RPMI8226 (cell line): ENCODE measurements at regions not wholly inside any gene's neighbourhood (a gene's known extent, or its start where the extent isn't known, plus 50 kb on each side); places are given as distances from the start of the nearest gene placed in this dataset.

ENCODE experiments used
- DNase-seq: peaks from one replicate; pipeline ENCODE4 v3.0.0-alpha.2; 2015

DNA sequence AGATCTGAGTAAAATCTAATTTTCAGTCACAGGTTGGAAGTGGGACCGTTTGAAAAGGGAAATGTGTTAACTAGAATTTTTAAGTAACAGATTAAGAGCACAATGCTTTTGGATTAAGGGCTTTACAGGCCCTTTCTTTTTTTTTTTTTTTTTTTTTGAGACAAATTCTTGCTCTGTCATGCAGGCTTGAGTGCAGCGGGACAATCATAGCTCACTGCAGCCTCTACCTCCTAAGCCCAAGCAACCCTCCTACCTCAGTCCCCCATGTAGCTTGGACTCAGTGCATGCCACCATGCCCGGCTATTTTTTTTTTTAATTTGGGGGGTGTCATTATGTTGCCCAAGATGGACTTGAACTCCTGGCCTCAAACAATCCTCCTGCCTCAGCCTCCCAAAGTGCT lies 363.7 kb downstream of the LIG4 start:
- DNase-seq = no peak

DNA sequence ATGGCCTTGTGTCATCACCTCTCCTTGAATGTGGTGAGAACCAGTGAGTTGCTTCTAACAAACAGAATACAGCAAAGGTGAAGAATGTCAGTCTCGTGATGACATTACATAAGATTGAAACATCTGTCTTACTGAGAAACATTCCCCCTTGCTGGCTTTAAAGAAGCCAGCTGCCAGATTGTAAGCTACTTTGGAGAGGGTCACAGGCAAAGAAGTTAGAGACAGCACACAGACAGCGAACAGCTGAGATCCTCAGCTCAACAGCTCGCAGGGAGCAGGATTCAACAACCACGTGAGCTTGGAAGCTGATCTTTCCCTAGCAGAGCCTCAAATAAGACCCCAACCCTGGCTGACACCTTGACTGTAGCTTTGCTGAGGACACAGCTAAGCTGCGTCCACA lies 367.9 kb downstream of the LIG4 start:
- DNase-seq = no peak

DNA sequence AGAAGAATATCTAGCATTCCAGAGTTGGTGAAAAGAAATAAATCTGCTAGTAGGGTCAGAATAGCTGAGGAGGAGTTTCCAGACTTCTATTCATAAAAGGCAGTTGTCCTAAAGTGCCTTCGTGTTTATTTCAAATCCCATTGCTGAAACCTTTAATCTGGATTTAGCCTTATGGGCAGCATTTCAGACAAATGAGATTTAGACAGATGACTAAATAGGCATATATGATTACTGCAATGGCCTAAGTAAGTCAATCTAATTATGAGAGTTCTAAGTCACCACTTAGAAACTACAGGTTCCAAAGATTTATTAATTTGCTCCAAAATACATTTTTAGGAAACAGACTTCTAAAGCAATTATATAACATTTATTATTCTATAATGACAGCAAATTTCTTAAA lies 368.7 kb downstream of the LIG4 start:
- DNase-seq = no peak

DNA sequence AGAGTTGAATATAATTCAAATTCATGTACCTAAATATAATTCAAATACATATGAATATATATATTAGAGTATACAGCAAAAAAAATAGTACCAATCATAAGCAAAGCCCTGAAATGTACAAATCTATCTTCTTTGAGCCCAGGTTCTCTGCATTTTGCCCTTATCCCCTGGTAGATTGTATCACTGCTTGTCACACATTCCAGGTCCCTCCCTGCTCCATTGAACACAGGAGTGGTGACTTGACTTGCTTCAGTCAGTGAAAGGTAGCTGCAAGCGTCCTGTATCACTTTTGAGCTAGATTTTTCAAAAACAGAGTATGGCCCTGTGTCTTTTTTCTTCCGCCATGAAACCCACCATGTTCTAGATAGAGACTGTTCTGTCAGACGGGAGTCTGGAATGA lies 369.4 kb downstream of the LIG4 start:
- DNase-seq = no peak

DNA sequence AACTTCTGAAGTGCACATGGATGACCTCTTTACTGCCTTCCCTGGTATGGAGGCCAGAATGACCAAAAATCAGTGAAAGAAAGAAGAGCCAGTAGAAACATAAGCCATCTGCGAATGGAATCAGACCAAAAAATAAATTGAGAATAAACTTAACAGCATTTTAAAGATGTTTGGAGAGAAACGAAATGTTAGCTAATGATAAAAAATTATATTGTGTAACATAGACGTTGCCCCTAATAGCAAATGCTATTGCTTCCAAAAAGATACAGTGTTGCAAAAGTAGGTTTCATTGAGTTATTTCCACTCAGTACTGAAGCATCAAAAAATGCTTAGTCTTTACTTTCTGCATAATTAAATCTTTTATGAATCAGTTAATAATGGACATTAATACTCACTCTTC lies 371.7 kb downstream of the LIG4 start:
- no peak for DNase-seq

DNA sequence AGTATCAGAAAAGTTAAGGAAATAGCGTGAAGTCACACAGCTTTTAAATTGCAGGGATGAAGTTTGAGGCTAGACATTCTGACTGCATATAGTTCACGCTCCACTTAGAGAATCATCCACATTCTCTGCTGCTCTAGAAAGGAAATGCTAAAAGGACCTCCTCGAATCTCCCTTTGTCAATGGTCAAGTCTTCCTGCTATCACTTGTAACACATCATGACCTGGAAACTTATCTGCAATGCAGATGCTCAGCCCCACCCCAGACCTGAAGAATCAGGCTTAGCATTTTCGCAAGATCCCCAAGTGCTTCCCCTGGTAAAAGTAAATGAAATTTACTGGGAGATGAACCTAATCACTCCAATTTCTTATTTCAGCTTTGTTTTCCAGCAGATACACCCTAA lies 372.1 kb downstream of the LIG4 start:
- no peak for DNase-seq

DNA sequence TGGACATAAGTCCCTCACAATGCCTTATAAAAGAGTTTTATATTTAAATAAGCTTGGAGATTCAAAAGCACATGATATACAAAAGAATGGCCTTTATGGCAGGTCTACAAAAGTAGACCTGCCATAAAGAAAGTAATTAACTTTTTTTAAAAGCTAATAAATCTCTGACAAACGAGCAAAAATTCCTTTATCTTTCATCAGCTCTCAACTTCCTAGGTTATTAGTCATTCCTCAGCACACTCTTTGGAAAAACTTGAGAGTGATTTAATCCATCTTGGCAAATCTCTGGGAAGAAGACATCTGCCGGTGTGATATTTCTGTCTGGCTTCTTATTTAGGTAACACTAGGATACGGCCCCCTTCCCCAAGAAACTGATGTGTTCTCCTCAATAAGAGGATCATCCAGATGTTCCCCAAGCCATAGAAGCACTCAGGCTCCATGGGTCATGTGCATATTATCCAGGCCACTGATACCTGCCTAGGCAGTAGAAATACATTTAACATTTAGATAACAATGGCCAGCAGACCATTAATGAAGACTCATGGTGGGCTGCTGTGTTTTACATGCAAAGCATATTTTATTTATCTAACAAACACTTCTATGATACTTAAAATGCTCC lies 372.7 kb downstream of the LIG4 start:
- DNase-seq = no peak

DNA sequence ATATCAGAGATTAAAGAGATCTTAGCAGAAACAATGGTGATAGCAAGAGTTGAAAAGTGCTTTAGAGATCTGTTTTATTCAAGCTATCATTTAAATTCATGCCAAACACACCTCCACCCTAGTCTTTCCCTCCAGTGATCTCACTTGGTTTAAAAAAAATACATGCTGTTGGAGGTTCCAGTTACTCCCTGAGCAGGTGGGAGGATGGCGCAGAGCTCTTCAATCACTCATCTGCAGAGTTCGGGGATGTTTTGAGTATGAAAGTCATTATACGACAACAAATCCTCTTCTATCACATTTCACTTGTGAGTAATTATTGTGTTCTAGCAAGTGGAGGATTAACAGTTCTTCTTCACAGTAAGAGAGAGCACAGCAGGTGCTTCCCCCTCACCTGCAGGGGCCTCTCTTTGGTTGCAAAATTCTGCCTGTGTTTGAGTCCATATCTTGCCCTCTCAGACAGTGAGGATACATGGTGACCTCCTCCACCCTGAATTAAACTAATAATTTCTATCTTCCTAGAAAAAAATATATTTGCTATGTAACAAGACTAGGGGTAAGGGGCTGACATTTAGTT lies 376.7 kb downstream of the LIG4 start:
- no peak for DNase-seq

DNA sequence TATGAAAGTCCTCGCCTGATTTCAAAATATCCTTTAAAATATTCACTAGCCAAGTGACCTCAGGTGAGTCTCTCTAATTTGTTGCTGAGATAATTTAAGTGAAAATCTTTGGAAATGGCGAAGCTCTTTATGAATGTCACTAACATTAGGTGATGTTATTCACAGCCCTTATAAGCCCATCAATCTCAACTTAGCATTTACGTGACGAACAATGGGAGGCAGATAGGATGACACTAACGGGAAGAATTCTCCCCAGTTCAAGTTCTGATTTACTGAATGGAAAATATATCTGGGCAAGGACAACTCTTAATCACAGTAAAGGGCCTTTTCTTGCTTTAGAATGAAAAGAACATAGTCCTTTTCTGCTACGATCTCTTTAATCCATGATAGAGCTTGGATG lies 378.7 kb downstream of the LIG4 start:
- DNase-seq = no peak

DNA sequence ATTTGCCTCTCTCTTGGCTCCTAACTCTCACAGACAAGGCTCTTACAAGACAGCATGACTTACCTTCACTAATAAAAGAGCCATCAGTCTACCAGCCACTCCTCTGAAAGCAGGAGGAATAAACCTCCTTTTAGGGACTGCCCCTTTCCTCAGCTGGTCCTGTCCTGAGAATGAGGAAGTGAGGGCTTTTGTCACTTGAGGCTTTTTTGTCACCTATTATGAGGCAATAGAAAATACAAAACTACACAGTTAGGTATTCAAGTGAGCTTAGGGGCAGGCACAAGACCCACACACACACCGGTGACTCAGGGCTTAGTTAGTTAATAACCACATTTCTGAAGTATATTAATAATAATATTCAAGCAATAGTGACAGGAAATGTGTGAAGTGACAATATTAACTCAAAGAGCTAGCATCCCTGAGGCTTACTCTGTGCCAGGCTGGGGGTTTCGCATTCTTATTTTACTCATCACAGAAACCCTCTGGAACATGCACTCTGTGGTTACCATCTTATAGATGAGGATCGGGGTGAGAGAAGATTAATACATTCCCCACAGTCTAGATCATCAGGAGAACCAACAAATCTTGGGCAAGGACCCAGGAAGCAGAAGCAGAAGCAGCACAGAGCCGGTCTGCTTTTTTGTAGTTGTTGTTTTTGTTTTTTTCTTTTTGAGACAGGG lies 379.9 kb downstream of the LIG4 start:
- no peak for DNase-seq

DNA sequence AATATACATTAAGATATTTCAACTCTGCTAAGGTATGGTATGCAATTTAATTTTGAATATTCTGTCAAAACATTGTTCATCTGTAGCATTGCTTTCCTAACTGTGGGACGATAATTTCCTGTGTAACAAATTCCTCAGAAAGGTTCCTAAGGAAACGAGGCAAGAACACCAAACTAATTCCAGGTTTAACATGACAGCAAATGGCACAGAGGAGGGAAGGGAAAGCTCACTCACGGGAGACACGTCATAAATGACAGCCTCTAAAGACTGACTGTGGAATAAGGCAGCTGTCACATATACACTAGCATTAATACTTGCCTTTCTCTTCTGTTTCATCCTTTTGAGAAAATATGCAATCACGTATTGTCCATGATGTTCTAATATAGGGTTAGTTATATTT lies 380.6 kb downstream of the LIG4 start:
- no peak for DNase-seq

DNA sequence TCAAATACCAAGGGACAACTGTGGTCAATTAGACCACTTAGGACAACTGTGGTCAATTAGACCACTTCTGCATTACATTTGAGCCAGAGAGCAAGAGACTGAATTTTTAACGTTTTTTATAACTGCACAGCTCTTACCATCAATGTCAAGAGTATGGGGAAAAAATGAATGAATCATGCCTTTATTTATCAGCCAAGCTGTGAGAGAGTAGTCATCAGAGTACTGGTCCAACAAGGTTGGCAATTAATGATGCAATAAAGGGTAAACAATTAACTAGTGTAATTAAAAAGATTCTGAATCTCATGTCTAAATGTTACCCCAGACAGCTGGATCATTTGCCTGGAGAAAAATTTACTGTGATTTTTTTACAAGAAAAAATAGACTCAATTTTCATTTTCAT lies 381.1 kb downstream of the LIG4 start:
- no peak for DNase-seq

DNA sequence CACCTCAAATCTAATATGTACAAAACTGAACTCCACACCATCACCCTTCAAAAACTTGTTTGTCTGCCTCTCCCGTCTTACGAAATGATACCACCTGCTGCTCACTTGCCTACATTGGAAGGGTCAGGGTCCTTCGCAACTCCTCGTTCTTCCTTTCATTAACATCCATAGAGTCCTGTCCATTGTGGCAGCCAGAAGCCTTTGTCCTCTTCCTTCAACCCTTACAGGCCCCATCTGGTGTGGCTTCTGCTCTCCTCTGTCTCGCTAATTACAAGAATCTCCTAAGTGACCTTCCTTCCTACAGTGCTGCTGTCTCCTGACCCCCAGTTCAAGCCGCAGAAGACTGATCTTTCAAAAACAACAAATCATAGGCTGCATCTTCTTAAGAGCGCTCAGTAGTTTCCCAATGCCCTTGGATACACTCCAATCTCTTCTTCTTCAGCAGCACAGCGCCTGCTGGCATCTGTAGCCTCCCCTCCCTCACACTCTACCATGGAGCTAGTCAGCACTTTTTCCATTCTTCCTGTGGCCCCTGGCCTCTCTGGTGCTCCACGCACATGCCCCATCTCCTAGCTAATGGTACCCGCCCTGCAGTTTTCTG lies 382.7 kb downstream of the LIG4 start:
- no peak for DNase-seq

DNA sequence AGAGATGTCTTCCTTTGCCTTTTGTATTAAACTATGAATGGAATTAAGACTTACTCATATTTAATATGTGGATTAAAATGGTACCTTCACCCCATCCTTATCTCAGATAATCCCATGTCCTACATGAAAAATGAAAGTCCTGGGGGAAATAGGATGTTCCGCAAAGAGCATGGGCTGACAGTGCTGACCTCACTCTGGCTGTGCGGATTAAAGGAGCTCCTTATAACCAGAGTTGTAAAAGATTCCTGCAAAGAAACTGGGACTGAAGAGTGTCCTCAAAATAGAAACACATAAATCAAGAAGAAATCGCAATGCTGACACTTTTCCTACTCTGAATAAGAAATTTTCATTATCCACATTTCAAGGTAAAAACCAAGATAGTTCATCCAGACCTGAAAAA lies 384.5 kb downstream of the LIG4 start:
- DNase-seq = no peak

DNA sequence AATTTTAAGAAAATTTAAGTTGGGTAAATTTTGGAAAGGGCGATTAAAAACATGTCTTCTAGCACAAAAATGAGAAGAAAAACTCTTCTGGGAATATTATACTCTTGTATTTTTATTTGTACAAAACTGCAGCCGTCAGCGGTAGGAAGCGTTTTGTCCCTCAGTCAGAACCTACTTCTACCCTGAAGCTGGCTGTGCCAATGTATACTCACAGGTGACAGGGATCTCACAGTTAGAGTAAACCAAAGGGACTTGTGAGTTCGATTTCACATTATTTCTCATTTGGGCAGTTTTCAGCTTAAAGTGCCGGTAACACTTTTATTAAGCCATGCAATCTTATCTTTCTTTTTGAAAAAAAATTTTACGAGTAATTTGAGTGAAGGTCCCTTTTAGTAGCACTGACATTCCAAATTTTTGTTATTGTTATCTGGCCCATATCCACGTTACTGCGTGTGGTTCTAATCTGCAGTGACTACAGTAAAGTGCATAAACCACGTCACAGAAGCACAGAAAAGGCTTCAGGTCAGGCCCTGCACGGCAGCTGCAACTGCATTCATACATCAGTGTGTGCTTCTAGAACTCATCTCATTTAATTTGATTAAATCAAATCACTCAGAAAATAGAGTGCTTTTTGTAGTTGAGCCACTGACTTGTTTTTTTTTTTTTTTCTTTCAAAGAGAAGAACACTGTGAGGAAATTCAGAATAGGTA lies 387.3 kb downstream of the LIG4 start:
- no peak for DNase-seq

DNA sequence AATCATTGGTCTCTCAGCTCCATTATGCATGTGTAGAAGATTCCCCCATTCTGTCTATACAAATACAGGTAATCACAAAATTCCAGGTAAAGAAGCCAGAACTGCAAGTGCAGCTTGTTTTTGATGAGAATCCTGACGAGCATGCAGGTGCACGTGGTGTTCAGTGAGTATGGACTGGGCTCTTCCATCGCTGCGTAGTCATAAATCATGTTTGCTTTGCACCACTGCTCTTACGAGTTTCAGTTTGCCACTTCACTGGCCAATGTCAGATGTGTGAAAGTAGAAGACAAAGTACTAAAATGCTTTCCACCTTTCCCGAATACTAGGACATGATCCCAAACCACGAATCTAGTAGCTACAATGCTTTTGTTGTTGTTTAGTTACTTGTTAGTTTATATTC lies 390.7 kb downstream of the LIG4 start:
- DNase-seq = no peak

DNA sequence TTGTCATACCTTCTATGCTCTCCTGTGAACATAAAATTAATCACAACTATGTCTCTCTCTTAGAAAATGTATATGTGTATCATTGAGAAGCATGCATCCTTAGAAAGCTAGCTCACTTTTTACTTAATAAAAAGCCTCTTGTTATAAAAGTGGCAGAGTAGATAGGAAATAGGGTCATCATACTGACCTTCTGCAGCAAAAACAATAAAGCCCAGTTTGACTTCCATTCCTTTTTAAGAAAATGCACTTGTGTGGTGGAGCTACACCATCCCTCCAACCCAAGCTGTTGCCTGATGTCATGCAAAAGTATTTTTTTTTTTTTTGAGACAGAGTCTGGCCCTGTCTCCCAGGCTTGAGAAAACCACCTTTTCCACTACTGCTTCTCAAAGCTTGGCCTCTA lies 393.3 kb downstream of the LIG4 start:
- no peak for DNase-seq

DNA sequence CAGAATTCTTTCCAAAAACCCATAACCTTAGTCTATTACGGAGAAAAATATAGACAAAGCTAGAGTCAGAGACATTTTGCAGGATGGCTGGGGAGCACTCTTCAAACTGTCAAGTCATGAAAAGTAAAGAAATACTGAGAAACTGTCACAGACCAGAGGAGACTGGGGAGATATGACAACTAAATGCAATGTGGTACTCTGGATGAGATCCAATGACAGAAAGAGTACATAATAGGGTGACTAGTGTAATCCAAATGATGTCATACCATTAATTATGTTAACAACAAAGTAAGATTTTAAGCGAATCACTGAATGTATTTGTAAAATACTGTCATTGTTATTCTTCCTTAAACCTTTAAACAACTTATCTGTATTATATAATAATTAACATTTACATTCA lies 393.8 kb downstream of the LIG4 start:
- no peak for DNase-seq

DNA sequence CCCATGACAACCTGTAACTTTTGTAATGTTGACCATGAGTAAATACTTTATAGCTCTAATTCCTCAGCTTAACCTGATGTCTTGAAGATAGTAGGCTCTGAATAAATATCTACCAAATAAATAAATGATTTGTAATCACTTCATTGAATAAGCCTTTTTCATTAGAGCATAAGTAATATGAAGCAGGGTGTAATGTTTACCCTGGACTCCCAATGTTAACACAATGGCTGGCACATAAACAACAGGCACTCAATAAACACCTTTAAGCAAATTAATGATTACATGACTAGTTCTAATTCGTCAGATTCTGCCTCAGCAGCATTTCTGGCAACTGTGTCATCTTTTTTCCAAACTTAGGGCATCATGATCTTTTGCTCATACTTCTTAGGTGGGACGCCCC lies 396.3 kb downstream of the LIG4 start:
- no peak for DNase-seq

DNA sequence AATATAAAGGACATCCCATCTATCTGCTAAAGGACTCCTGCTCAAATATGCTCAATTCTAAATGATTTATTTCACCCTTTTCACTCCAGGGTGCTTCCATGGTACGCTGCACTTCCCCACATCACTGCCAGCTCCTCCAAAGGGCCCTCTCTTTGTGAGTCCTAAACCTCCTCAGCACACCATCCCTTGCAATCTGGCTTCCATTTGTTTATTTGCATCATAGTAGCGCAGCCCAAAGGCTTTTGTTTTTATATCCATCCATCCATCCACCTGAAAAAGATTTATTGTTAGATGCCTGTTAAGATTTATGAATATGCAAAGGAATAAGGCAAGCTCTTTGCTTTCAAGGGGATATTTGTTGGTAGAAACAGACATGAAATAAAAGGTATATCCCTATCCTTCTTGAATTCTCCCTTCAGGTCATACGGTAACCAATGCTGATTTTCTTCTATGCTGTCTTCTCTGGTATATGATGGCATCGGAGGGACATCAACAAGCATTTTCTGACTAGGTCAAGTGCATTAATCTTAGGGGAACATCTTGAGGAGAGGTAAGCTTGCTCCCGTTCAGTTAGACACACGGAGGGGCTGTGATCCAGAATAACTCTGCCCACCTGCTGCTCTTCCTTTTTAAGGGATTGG lies 397.6 kb downstream of the LIG4 start:
- no peak for DNase-seq

DNA sequence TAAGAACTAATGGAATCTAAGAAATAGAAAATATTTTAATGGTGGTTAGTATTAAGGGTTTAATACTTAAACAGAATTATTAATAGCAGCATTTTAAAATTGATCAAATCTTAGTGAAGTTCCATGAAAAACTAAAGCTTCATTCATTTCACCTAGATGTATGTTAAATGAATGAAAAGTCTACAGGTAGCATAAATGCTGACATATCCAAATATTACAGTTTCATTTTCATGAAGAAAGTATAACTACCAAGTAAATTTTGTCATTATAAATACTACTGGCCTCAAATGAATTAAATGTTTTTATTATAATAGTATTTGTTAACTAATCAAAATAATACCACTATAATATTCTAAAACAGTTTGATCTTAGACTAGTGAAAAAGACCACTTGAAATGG lies 403.3 kb downstream of the LIG4 start:
- DNase-seq = no peak

DNA sequence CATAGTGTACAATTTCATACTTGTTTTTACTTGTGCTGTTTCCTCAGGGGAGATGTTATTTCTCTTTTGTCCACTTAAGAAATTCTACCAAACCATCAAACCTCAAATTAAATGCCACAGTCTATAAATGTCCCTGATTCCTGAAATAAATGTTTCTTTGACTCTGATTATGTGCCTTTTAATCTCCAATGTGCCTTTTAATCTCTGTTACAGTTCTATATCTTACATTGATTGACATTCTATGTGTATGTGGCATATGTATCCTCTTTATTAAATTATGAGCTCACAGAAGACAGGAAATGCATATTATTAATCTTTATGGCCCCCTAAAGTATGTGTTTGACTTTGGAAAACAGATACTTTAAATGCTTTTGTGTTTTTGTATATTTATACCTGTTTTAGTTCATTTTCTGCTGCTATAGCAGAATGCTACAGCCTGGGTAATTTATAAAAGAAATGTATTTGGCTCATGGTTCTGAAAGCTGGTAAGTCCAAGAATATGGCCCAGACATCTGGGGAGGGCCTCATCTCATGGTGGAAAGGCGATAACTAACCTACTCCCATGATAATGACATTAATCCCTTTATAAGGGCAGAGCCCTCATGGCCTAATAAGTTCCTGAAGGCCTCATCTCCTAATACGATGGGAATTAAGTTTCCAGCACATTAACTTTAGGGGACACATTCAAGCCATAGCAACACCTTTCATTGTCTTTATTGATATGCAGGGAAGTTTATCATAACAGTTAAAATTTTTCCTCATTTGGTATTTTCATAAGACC lies 403.9 kb downstream of the LIG4 start:
- no peak for DNase-seq

DNA sequence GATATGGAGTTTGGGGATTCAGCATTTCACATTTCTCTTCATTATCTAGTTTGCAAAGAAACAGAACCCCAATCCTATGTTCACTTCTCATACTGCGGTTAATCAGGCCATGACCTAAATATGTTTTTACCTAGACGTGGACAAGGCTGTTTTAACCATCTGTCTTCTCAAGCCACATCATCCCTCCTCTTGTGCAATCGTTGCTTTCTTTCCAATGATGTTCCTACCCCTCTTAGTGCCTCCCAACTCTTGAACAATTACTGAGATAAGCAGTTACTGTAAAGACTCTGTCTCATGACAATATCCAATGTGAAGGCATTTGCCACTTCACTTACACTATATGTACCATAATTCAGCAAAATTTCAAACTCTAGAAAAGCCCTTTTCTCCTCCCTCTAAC lies 406.2 kb downstream of the LIG4 start:
- DNase-seq = no peak
